ENCODE measurements at regions not wholly inside any gene's neighbourhood (a gene's known extent, or its start where the extent isn't known, plus 50 kb on each side); places are given as distances from the start of the nearest gene placed in this dataset.

DNA sequence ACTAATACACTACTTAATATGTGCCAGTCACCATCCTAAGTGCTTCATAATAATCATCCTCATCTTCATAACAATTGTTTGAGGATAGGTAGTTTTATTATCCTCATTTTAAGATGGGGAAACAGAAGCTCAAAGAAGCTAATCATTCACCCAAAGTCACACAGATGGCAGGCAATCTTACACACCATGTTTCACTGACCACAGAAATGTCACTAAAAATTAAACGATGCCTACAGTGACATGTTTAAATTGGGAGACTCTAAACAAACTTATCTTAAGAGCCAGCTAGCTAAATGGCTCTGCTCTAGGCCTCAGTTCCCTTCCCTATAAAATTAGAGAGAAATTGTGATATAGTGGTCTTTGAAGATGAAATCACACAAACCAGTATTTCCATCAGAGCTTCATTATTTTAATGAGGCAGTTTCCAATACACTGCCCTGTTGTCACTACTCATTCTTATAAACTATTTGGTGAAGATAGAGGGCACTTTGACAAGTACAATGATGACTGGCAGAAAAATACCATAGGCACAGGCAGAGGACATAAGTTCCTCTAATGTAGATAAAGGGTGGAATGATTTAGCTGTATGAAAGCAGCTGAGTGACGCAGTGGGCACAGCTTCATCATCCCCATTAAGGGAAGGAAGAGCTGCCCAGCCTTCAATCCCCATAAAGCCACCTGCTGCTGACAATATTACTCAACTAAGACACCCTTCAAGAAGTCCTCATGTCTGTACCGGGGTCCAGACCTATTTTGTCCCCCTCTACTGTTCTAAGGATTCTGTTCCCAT is 224.1 kb downstream of the ACTL7B start:
- Histone ChIP-seq H3K9me3 (no peaks in the 10 kb centered on the region), H3K27me3 (no peaks in the 10 kb centered on the region), H3K4me3 (no peak overlapping the region), H3K4me1 (no peaks in the 10 kb centered on the region), H3K27ac (no peak overlapping the region), H3K36me3 (no peaks in the 10 kb centered on the region)
- no peak for DNase-seq
- TF ChIP-seq, protein P1, sequence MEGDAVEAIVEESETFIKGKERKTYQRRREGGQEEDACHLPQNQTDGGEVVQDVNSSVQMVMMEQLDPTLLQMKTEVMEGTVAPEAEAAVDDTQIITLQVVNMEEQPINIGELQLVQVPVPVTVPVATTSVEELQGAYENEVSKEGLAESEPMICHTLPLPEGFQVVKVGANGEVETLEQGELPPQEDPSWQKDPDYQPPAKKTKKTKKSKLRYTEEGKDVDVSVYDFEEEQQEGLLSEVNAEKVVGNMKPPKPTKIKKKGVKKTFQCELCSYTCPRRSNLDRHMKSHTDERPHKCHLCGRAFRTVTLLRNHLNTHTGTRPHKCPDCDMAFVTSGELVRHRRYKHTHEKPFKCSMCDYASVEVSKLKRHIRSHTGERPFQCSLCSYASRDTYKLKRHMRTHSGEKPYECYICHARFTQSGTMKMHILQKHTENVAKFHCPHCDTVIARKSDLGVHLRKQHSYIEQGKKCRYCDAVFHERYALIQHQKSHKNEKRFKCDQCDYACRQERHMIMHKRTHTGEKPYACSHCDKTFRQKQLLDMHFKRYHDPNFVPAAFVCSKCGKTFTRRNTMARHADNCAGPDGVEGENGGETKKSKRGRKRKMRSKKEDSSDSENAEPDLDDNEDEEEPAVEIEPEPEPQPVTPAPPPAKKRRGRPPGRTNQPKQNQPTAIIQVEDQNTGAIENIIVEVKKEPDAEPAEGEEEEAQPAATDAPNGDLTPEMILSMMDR (IDR thresholded peaks at IDR 0.05) = no peak
- no peak for TF ChIP-seq POLR2A (IDR thresholded peaks at IDR 0.05)
- no peak for TF ChIP-seq EP300 (IDR thresholded peaks at IDR 0.05)
- no peak for TF ChIP-seq POLR2AphosphoS5 (IDR thresholded peaks at IDR 0.05)
- 46 to 60% methylated on average over 3 of the region's 3 CpGs for whole genome bisulfite sequencing, 2 donors
- intact Hi-C loops (cut with DNase I) = no loop called here

DNA sequence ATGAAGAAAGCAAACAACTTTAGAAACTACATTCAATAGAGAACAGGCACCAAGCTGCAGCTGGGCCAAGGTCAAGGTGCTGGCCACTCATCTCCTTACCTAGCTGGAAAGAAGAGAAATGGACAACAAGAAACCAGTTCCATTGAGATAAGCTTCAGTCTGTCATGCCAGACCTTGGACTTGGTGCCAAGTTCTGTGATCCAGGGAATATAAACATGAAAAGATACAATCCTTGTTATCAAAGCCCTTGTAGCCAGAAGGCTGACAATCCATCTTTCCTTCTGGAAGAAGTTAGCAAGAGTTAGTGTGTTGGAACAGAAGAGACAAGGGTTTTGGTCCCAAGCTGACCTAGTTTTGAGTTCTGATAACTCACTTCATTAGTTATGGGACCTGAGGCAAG is 227.5 kb downstream of the ACTL7B start:
- Histone ChIP-seq H3K9me3 (no peaks in the 10 kb centered on the region), H3K27me3 (no peaks in the 10 kb centered on the region), H3K4me1 (no peaks in the 10 kb centered on the region), H3K27ac (no peak overlapping the region), H3K4me3 (no peak overlapping the region), H3K36me3 (no peaks in the 10 kb centered on the region)
- no peak for TF ChIP-seq EP300 (IDR thresholded peaks at IDR 0.05)
- no peak for TF ChIP-seq POLR2AphosphoS5 (IDR thresholded peaks at IDR 0.05)
- no peak for TF ChIP-seq POLR2A (IDR thresholded peaks at IDR 0.05)
- TF ChIP-seq, protein P1 (IDR thresholded peaks at IDR 0.05) = no peak
- intact Hi-C loops (cut with DNase I) = no loop called here
- no peak for DNase-seq

DNA sequence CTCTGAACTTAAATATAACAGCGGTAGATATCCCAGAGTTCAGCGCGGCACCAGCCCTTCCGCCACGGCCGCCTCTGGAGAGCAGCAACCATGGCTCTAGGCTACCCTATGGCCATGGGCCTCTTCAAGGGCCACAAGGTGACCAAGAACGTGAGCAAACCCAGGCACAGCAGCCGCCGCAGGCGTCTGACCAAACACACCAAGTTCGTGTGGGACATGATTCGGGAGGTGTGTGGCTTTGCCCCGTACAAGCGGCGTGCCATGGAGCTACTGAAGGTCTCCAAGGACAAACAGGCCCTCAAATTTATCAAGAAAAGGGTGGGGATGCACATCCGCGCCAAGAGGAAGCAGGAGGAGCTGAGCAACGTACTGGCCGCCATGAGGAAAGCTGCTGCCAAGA is 229.0 kb downstream of the ACTL7B start:
- no peak for DNase-seq
- intact Hi-C loops (cut with DNase I) = no loop called here
- 95% methylated on average over 19 of the region's 19 CpGs for WGBS, 2 donors
- Histone ChIP-seq H3K36me3 (no peaks in the 10 kb centered on the region), H3K27me3 (no peaks in the 10 kb centered on the region), H3K4me3 (no peak overlapping the region), H3K9me3 (no peaks in the 10 kb centered on the region), H3K27ac (no peak overlapping the region), H3K4me1 (no peaks in the 10 kb centered on the region)
- no peak for TF ChIP-seq EP300 (IDR thresholded peaks at IDR 0.05)
- TF ChIP-seq, protein P1 (IDR thresholded peaks at IDR 0.05) = no peak
- no peak for TF ChIP-seq POLR2AphosphoS5 (IDR thresholded peaks at IDR 0.05)
- no peak for TF ChIP-seq POLR2A (IDR thresholded peaks at IDR 0.05)

DNA sequence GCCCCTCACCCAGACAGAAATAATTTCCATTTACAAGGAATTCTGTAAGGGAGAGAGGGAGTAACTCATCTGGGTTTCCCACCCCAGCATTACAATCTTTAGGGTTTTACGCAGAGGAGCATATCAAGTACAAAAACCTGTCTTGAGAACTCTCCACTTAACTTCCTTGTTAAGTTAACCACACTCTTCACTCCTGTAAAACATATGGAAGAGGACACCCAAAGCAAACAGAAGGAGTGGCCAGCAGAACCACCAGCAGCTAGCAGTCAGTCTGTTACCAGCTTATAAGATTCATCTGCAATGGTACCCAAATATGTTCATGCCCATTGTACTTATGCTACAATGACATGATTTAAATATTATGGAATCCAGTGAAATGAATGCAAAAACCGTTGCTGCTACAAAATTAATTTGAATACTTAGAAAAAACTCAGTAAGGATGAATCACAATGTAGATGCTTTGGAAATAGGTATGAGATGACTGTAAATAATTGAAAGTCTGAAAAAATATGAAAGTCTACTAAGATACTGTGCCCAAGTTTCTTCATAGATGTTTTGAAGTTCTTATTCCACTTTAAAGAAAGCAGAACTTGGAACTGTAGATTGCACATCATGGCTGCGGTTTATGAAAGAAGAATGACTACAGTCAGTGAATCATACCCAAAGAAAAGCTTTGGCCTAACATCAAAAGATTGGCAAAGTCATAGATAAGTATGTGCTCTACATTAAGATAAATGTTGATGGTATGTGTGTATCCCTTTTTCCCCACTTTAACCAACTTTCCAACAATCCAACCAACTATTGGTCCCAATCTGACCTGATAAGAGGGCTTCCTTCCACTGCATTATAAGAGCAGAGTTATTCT is 233.6 kb downstream of the ACTL7B start:
- Histone ChIP-seq H3K36me3 (no peaks in the 10 kb centered on the region), H3K4me3 (no peak overlapping the region), H3K27me3 (no peaks in the 10 kb centered on the region), H3K9me3 (no peaks in the 10 kb centered on the region), H3K4me1 (no peaks in the 10 kb centered on the region), H3K27ac (no peak overlapping the region)
- intact Hi-C loops (cut with DNase I) = no loop called here
- DNase-seq = no peak
- TF ChIP-seq, protein P1 (IDR thresholded peaks at IDR 0.05) = no peak
- TF ChIP-seq POLR2A (IDR thresholded peaks at IDR 0.05) (no peak), EP300 (IDR thresholded peaks at IDR 0.05) (no peak), POLR2AphosphoS5 (IDR thresholded peaks at IDR 0.05) (no peak)
- 77 to 78% methylated on average over 3 of the region's 3 CpGs for WGBS, 2 donors
